Lung microvascular endothelial cell (primary cell): ENCODE measurements at regions not wholly inside any gene's neighbourhood (a gene's known extent, or its start where the extent isn't known, plus 50 kb on each side); places are given as distances from the start of the nearest gene placed in this dataset.
A peak's percentile ranks its signal among the peaks of the same experiment; 100 is the strongest.
"Not testable (repeated sequence)": the region's sequence is repeated elsewhere in the genome, so short reads cannot be mapped to it uniquely, and the experiment has no call there.

Experiments used
- DNase-seq, 2 donors: peaks; one replicate each; pipeline versions ENCODE4 v3.0.0 to v3.0.0-alpha.2; 2010; ENCODE audit warnings: low read depth in 2 of 2

DNA sequence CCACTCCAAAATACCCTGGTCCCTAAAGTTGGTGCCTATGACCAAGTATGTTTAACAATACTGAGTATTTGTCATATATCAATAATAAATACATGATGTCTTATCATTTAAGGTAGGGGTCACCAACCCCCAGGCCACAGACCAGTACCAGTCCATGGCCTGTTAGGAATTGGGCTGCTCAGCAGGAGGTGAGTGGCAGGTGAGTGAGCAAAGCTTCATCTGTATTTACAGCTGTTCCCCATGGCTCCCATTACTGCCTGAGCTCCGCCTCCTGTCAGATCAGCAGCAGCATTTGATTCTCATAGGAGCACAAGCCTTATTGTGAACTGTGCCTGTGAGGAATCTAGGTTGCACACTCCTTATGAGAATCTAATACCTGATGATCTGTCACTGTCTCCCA, 126.2 kb downstream of the HNRNPD start:
- no peak for DNase-seq

- DNase-seq, result no peak
Measured at GRCh38 chr4:82247171-82247570, 126.6 kb downstream of the HNRNPD start.

- DNase-seq, result no peak
Measured at GRCh38 chr4:82241534-82241933, 132.3 kb downstream of the HNRNPD start.

DNA sequence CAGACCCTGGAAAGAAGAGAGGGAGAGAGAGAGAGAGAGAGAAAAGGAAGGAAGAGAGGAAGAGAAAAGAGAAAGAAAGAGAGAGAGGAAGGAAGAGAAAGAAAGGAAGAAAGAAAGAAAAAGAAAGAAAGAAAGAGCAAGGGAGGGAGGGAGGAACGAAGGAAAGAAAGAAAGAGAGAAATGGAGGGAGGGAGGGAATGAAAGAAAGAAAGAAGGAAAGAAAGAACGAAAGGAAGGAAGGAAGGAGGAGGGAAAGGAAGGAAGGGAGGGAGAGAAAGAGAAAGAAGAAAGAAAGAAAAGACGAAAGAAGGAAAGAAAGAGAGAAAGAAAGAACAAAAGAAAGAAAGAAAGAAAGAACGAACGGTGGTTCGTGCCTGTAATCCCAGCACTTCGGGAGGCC, 133.4 kb downstream of the HNRNPD start:
- no peak for DNase-seq

- not testable (repeated sequence) for DNase-seq
Measured at GRCh38 chr4:82237142-82237541, 136.6 kb downstream of the HNRNPD start.

- no peak for DNase-seq
Measured at GRCh38 chr4:82235346-82235745, 138.4 kb downstream of the HNRNPD start.

- DNase-seq, result no peak
Measured at GRCh38 chr4:82232891-82233290, 140.9 kb downstream of the HNRNPD start.

- DNase-seq, result no peak
Measured at GRCh38 chr4:82231806-82232205, 142.0 kb downstream of the HNRNPD start.

DNA sequence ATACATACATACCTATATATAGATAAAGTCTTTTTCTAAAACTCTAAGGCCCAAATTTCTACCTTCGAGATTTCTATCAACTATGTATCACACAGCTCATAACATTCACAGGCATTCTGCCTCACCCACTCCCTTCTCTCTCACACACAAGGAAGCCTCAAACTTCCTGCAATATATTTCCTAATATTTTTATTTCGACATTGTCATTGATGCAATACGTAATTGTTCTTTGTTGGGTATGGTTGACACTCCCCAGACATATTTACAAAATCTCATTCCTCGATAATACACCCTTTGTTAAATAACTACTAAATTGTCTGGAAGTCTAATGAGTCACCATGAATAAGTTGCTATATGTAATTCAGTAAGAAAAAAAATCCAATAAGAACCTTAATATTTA, 143.5 kb downstream of the HNRNPD start:
- no peak for DNase-seq

DNA sequence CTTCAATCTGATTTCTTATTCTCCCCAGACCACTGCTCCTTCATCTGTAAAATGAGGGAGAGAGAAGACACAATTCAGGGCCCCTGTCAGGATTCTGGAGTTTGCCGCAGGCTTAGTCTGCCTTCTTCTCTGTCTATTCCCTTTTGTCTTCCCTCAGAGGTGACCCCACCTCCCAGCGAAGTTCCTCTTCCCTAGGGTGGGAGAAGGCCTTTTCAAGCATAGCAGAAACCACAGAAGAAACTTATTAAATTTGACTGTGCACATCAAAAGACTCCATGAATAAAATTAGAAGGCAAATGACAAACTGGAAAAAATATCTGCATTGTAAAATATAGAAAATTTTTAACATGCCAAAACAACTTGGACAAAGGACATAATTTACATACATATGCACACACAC, 148.8 kb downstream of the HNRNPD start:
- no peak for DNase-seq

GRCh38 chr4:82223715-82224114, 150.1 kb downstream of the HNRNPD start:
- no peak for DNase-seq

DNA sequence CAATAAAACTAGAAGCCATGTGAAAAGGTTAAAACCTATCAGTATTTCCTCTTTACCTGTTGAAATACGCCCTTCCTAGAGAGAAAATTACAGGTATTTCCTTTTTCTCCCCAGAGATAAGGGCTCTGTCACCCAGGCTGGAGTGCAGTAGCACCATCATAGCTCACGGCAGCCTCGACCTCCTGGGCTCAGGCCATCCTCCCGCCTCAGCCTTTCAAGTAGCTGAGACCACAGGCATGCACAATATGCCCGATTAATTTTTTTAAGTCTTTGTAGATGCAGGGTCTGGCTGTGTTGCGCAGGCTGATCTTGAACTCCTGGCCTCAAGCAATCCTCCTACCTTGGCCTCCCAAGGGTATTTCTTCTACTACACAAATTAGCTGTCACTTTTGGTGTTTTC, 154.4 kb downstream of the HNRNPD start:
- no peak for DNase-seq

DNA sequence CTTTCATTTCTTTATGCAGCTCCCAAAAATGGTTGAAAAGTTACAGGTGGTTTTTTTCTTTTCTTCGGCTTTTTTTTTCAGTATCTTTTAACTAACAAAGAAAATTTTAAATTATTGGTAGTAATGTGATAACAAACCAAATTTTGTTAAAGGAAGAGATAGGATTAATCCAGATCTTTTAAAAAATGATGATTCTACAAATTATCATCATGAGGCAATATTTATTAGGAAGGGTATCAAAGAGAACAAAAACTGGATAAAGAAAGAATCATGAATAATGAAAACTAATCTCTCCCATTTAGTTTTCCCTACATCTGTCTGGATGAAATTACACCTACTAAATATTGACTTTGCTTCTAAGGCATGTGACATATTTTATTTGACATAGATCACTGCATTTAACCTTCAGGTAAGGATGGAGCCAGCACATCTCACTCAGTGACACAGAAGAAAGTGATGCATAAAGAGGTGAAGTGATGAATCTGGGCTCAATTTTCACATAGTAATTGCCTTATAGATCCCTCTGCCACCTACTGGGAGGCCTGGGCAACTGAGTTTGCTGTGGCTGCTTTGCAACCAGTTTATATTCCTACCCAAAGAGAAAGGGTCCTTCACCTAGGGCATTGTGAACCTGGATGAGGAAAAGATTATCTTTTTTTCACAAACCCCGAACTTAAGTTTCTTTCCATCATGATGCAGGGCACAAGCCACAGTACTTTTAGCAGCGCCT, 155.6 kb downstream of the HNRNPD start:
- peak; percentile 6 to 7 for DNase-seq

DNA sequence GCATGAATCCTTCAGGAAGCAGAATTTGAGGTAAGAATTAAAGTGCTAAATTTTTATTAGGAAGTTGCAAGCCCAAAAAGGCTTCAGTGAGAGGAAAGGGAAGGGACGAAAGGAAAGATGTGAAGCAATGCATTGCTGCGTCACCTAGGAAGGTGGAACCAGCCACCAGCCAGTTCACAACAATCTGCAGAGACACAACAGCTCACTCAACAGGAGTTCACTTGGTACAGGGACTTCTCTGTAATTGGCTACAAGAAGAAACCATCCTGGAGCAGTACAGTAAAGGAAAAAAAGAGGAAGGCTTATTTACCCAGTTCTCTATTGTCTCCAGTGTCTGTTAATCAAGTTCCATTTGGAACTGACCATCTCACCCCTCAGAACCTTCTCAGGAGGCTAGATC, 157.6 kb downstream of the HNRNPD start:
- no peak for DNase-seq

- DNase-seq, result no peak
Measured at GRCh38 chr4:82215800-82216199, 158.0 kb downstream of the HNRNPD start.

- no peak for DNase-seq
Measured at GRCh38 chr4:82215039-82215438, 158.8 kb downstream of the HNRNPD start.

- no peak for DNase-seq
Measured at GRCh38 chr4:82213485-82214417, 160.0 kb downstream of the HNRNPD start.

- peak; percentile 58 to 68 for DNase-seq
Measured at GRCh38 chr4:82201805-82202641, 171.8 kb downstream of the HNRNPD start.

- DNase-seq, result no peak
Measured at GRCh38 chr4:82201303-82201702, 172.5 kb downstream of the HNRNPD start.

DNA sequence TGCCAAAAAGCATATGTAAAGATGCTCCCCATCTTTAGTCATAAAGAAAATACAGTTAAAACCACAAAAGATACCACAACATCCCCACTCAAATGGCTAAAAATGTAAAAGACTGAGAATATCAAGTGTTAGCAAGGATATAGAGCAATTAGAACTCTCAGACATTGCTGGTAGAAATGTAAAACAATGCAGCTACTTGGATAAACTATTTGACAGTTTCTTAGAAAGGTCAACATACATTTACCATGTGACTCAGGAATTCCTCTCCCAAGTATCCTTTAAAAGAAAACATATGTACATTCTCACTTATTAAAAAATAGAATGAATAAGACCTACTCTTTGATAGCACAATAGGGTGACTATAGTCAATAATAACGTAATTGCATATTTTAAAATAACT, 173.7 kb downstream of the HNRNPD start:
- DNase-seq, result no peak

- DNase-seq, result no peak
Measured at GRCh38 chr4:82194329-82194728, 179.5 kb downstream of the HNRNPD start.
